Upper lobe of left lung (tissue), 6 donors: ENCODE measurements at regions not wholly inside any gene's neighbourhood (a gene's known extent, or its start where the extent isn't known, plus 50 kb on each side); places are given as distances from the start of the nearest gene placed in this dataset.
A peak's percentile ranks its signal among the peaks of the same experiment; 100 is the strongest.

Experiments
- ATAC-seq, 2 donors: fragments of 200-7000 bp; cut with Tn5 transposase; one replicate each; pipeline ENCODE4 v1.9.1; 2022; ENCODE audit warnings: mild to moderate bottlenecking in 2 of 2, moderate library complexity in 2 of 2; ENCODE audit not compliant: low FRiP score in 2 of 2
- DNase-seq, 2 donors: peaks; one replicate each; pipeline ENCODE4 v3.0.0-alpha.2; 2019 to 2020
- H3K27ac ChIP-seq, 4 donors: fragments of 200-600 bp; sonication (generic); one replicate each; pipeline ENCODE4 v1.5.1; 2016 to 2019
- H3K27me3 ChIP-seq, 4 donors: fragments of 200-600 bp; sonication (generic); one replicate each; pipeline ENCODE4 v1.5.1; 2017 to 2019
- H3K36me3 ChIP-seq, 4 donors: fragments of 200-600 bp; sonication (generic); one replicate each; pipeline ENCODE4 v1.5.1; 2016 to 2019
- H3K4me1 ChIP-seq, 4 donors: fragments of 200-600 bp; sonication (generic); one replicate each; pipeline ENCODE4 v1.5.1; 2018 to 2019
- H3K4me3 ChIP-seq, 4 donors: fragments of 200-600 bp; sonication (generic); one replicate each; pipeline ENCODE4 v1.5.1; 2017 to 2019; ENCODE audit warnings: mild to moderate bottlenecking in 2 of 4, moderate library complexity in 1 of 4
- H3K9me3 ChIP-seq, 4 donors: fragments of 200-600 bp; sonication (generic); one replicate each; pipeline ENCODE4 v1.5.1; 2018 to 2019
- CTCF ChIP-seq, 6 experiments: fragments of 450-650 bp in 4 of 6; fragments of 200-600 bp in 2 of 6; sonication (generic) in 2 of 6; IDR thresholded peaks; one replicate each; pipeline ENCODE4 v1.5.1; 2016 to 2019; ENCODE audit warnings: antibody characterized with exemption in 6 of 6
- EP300 ChIP-seq, 4 donors: sonication (generic); formaldehyde crosslinking; IDR thresholded peaks; one replicate each; pipeline ENCODE4 v1.5.1; 2017; ENCODE audit warnings: antibody characterized with exemption in 4 of 4, control low read depth in 2 of 4
- POLR2A ChIP-seq, 4 donors: fragments of 450-650 bp; IDR thresholded peaks; one replicate each; pipeline ENCODE4 v1.5.1; 2016 to 2017; ENCODE audit warnings: antibody characterized with exemption in 4 of 4, mild to moderate bottlenecking in 2 of 4
- POLR2AphosphoS5 ChIP-seq, 2 donors: sonication (generic); formaldehyde crosslinking; IDR thresholded peaks; one replicate each; pipeline ENCODE4 v1.5.1; 2017; ENCODE audit warnings: antibody characterized with exemption in 2 of 2
- WGBS, 2 donors: methylation state at CpG; one replicate each; pipeline ENCODE4 v1.1.5; 2017 to 2018; 5-methylcytosine and 5-hydroxymethylcytosine counted together
- donor health status: DM: no; HTN: no; CAD: no; lungs with moderate emphysema.
- donor health status: DM: no; HTN: yes; CAD: no; lungs with severe emphysema.

DNA sequence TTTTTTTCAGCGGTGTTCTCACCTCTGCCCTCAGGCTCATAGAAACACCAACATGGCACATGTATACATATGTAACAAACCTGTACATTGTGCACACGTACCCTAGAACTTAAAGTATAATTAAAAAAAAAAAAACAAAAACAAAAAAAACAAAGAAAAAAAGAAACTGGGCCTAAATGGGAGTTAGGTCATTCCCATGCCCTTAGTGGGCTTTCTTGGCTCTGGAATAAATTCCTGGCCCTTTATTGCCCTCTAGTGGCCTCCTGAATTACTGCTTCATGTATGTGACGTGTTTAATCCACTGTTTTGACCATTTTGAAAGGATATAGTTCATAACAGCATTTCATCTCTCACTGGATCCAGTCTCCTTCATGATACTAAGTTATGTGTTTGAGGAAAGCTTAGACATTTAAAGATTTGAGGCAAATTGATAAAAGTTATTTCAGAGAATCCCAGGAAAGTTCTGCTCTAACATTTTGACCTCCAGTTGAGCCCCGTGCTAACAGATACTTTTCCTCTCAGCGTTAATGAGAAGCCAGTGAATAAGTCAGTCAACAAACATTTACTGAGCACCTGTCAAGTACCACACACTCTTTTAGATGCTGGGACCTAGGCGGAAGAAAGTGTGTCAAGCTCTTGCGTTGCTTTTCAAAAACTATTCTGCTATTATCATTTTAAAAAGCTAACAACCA, 54.7 kb upstream of the SYPL1 start:
- H3K9me3 ChIP-seq, result peaks cover 7 to 12% (median 9%) of the 10 kb centered on the region in 4 donors
- no peaks in the 10 kb centered on the region for H3K27me3 ChIP-seq
- TF ChIP-seq CTCF (IDR thresholded peaks at IDR 0.05) (peak; percentile 60 to 82 (median 72)), POLR2A (IDR thresholded peaks at IDR 0.05) (no peak)
- ATAC-seq (peak; percentile 79 to 88), DNase-seq (peak in 1 of 2 donors; percentile 49)
- H3K36me3 ChIP-seq, result no peaks in the 10 kb centered on the region
- H3K4me1 ChIP-seq, result peaks cover 0 to 9% (median 7%) of the 10 kb centered on the region in 4 donors
- WGBS, 2 donors, result 53% methylated on average over 7 of the region's 7 CpGs
- no peak overlapping the region for H3K4me3 ChIP-seq
- peak overlapping the region in 2 of 4 donors; percentile 21 to 55 for H3K27ac ChIP-seq

- DNase-seq (no peak), ATAC-seq (peak in 1 of 2 donors; percentile 51)
- Histone ChIP-seq H3K9me3 (peaks cover 7 to 12% (median 9%) of the 10 kb centered on the region in 4 donors), H3K27me3 (no peaks in the 10 kb centered on the region), H3K4me1 (peaks cover 0 to 9% (median 7%) of the 10 kb centered on the region in 4 donors), H3K4me3 (no peak overlapping the region), H3K27ac (no peak overlapping the region), H3K36me3 (no peaks in the 10 kb centered on the region)
- WGBS, 2 donors, result 70 to 91% methylated on average over 2 of the region's 2 CpGs
- no peak for TF ChIP-seq POLR2AphosphoS5 (IDR thresholded peaks at IDR 0.05)
- no peak for TF ChIP-seq POLR2A (IDR thresholded peaks at IDR 0.05)
- no peak for TF ChIP-seq EP300 (IDR thresholded peaks at IDR 0.05)
- no peak for TF ChIP-seq CTCF (IDR thresholded peaks at IDR 0.05)
Observed at GRCh38 chr7:106165337-106165736, 53.2 kb upstream of the SYPL1 start.

DNA sequence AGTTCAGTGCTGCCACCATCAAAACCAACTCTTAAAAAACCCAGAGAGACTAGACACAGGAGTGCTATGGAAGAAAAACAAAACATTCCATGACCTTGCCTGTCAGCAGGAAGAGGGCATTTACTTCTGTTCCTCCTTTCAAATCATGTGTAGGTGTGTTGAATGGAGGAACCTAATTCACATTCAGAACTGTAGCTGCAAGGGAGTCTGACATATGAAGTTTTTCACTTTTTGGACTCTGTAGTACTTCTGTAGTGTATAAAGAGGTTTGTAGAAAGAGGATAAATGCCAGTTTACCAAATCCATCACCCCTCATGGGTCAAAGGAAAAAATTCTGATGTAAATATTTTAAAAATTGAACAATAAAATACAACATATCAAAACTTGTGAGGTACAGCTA, 51.1 kb upstream of the SYPL1 start:
- no peaks in the 10 kb centered on the region for H3K27me3 ChIP-seq
- DNase-seq, result no peak
- TF ChIP-seq CTCF (IDR thresholded peaks at IDR 0.05) (no peak), EP300 (IDR thresholded peaks at IDR 0.05) (no peak), POLR2AphosphoS5 (IDR thresholded peaks at IDR 0.05) (no peak), POLR2A (IDR thresholded peaks at IDR 0.05) (no peak)

More for the DNA sequence above, 51.1 kb upstream of the SYPL1 start:
- no peak overlapping the region for H3K27ac ChIP-seq
- H3K36me3 ChIP-seq, result no peaks in the 10 kb centered on the region
- no peak for ATAC-seq
- H3K9me3 ChIP-seq, result peaks cover 7 to 12% (median 9%) of the 10 kb centered on the region in 4 donors
- no peak overlapping the region for H3K4me3 ChIP-seq
- H3K4me1 ChIP-seq, result peaks cover 0 to 9% (median 7%) of the 10 kb centered on the region in 4 donors
